Hematopoietic multipotent progenitor cell treated with erythropoietin and hydrocortisone succinate and interleukin-3 and kit ligand, for 4 days (in vitro differentiated cells): ENCODE measurements at regions not wholly inside any gene's neighbourhood (a gene's known extent, or its start where the extent isn't known, plus 50 kb on each side); places are given as distances from the start of the nearest gene placed in this dataset.

ENCODE experiments used
- DNase-seq: peaks from one replicate; pipeline ENCODE4 v3.0.0-alpha.2; 2015

- no peak for DNase-seq
Measured at GRCh38 chr20:3309226-3309625, 70.2 kb upstream of the SLC4A11 start.

GRCh38 chr20:3307725-3308124 is 68.7 kb upstream of the SLC4A11 start:
- no peak for DNase-seq

GRCh38 chr20:3307078-3307477 is 68.1 kb upstream of the SLC4A11 start:
- DNase-seq = no peak

GRCh38 chr20:3306068-3306467 is 67.1 kb upstream of the SLC4A11 start:
- no peak for DNase-seq

- DNase-seq = no peak
Measured at GRCh38 chr20:3304456-3304855, 65.5 kb upstream of the SLC4A11 start.

- DNase-seq = no peak
Measured at GRCh38 chr20:3297079-3297378, 58.0 kb upstream of the SLC4A11 start.

GRCh38 chr20:3296261-3297078 is 57.5 kb upstream of the SLC4A11 start:
- no peak for DNase-seq
